GM23248 (cell line): ENCODE measurements at regions not wholly inside any gene's neighbourhood (a gene's known extent, or its start where the extent isn't known, plus 50 kb on each side); places are given as distances from the start of the nearest gene placed in this dataset.

Experiments used
- EZH2 ChIP-seq: fragments of 200-600 bp; sonication (generic); IDR thresholded peaks from 2 replicates; pipeline ENCODE4 v1.6.1; 2018; ENCODE audit warnings: antibody characterized with exemption, mild to moderate bottlenecking; ENCODE audit not compliant: insufficient read depth, poor library complexity, severe bottlenecking
- EZH2phosphoT487 ChIP-seq: fragments of 200-600 bp; sonication (generic); IDR thresholded peaks from 2 replicates; pipeline ENCODE4 v1.6.1; 2018; ENCODE audit warnings: antibody characterized with exemption, moderate library complexity, mild to moderate bottlenecking, low read depth; ENCODE audit not compliant: insufficient read depth

DNA sequence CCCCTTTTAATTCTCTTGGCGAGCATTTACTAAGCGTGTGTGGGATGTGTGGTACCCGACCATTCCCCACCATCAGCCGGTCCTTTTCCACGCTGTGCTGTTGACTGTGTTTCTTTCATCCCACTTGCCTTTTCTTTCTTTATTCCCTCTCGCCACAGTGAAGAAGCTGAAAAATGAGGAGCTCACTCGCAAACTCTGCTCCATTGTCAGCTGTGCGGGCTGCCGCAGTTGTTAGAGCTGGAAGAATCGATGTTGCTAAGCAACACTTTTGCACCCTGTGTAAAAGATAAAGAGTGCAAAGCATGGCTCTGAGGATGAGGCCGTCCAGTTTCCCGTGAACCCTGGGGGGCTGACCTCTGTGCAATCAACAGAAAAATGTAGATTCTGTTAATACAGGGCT, 203.1 kb upstream of the NEBL start:
- TF ChIP-seq EZH2 (no peak), EZH2phosphoT487 (no peak)
